Fibroblast of peridontal ligament (primary cell): ENCODE measurements at regions not wholly inside any gene's neighbourhood (a gene's known extent, or its start where the extent isn't known, plus 50 kb on each side); places are given as distances from the start of the nearest gene placed in this dataset.
A peak's percentile ranks its signal among the peaks of the same experiment; 100 is the strongest.

Source experiments
- DNase-seq: peaks from one replicate; pipeline ENCODE4 v3.0.0-alpha.2; 2010; ENCODE audit errors: extremely low read depth

GRCh38 chr2:17306219-17306618 lies 212.0 kb downstream of the RAD51AP2 start:
- DNase-seq: no peak

GRCh38 chr2:17303521-17303920 lies 214.7 kb downstream of the RAD51AP2 start:
- DNase-seq: no peak

GRCh38 chr2:17303054-17303453 lies 215.2 kb downstream of the RAD51AP2 start:
- DNase-seq: peak; percentile 32

GRCh38 chr2:17302281-17302680 lies 216.0 kb downstream of the RAD51AP2 start:
- no peak for DNase-seq

- no peak for DNase-seq
These were observed 216.8 kb downstream of the RAD51AP2 start for GRCh38 chr2:17301437-17301836.

GRCh38 chr2:17299891-17300540 lies 218.2 kb downstream of the RAD51AP2 start:
- DNase-seq: peak; percentile 75

GRCh38 chr2:17298453-17298852 lies 219.8 kb downstream of the RAD51AP2 start:
- peak; percentile 26 for DNase-seq

- DNase-seq: no peak
These were observed 221.6 kb downstream of the RAD51AP2 start for GRCh38 chr2:17296686-17297085.

- DNase-seq: no peak
These were observed 228.6 kb downstream of the RAD51AP2 start for GRCh38 chr2:17289669-17290068.

GRCh38 chr2:17287183-17287582 lies 231.1 kb downstream of the RAD51AP2 start:
- DNase-seq: no peak

GRCh38 chr2:17282826-17283225 lies 235.4 kb downstream of the RAD51AP2 start:
- no peak for DNase-seq

GRCh38 chr2:17282245-17282644 lies 236.0 kb downstream of the RAD51AP2 start:
- no peak for DNase-seq

- no peak for DNase-seq
These were observed 242.0 kb downstream of the RAD51AP2 start for GRCh38 chr2:17276220-17276619.

GRCh38 chr2:17272652-17273525 lies 245.4 kb downstream of the RAD51AP2 start:
- DNase-seq: no peak

GRCh38 chr2:17272170-17272569 lies 246.1 kb downstream of the RAD51AP2 start:
- DNase-seq: no peak

GRCh38 chr2:17271416-17271815 lies 246.8 kb downstream of the RAD51AP2 start:
- DNase-seq: peak; percentile 8

- DNase-seq: no peak
These were observed 247.3 kb downstream of the RAD51AP2 start for GRCh38 chr2:17270894-17271293.

GRCh38 chr2:17263570-17263968 lies 254.7 kb downstream of the RAD51AP2 start:
- DNase-seq: no peak

- DNase-seq: no peak
These were observed 255.2 kb downstream of the RAD51AP2 start for GRCh38 chr2:17262854-17263569.

GRCh38 chr2:17259613-17260012 lies 258.6 kb downstream of the RAD51AP2 start:
- no peak for DNase-seq

GRCh38 chr2:17258861-17259260 lies 259.4 kb downstream of the RAD51AP2 start:
- DNase-seq: no peak

- DNase-seq: peak; percentile 23
These were observed 260.9 kb downstream of the RAD51AP2 start for GRCh38 chr2:17257189-17257909.
